Body of pancreas (tissue), 4 donors: ENCODE measurements at regions not wholly inside any gene's neighbourhood (a gene's known extent, or its start where the extent isn't known, plus 50 kb on each side); places are given as distances from the start of the nearest gene placed in this dataset.

Experiments used
- CTCF ChIP-seq, 7 experiments: fragments of 450-650 bp in 4 of 7; fragments of 200-600 bp in 3 of 7; sonication (generic) in 3 of 7; IDR thresholded peaks; one replicate each; pipeline ENCODE4 v1.5.1; 2016 to 2019; ENCODE audit warnings: antibody characterized with exemption in 7 of 7
- POLR2A ChIP-seq, 3 donors: fragments of 450-650 bp; IDR thresholded peaks; one replicate each; pipeline ENCODE4 v1.6.1; 2016; ENCODE audit warnings: antibody characterized with exemption in 3 of 3, mild to moderate bottlenecking in 2 of 3

- TF ChIP-seq CTCF (IDR thresholded peaks at IDR 0.05), result no peak
- TF ChIP-seq POLR2A (IDR thresholded peaks at IDR 0.05), result no peak
Observed at GRCh38 chr6:149132336-149132735, 185.2 kb upstream of the TAB2 start.
